ENCODE measurements at regions not wholly inside any gene's neighbourhood (a gene's known extent, or its start where the extent isn't known, plus 50 kb on each side); places are given as distances from the start of the nearest gene placed in this dataset.
"Not testable (repeated sequence)": the region's sequence is repeated elsewhere in the genome, so short reads cannot be mapped to it uniquely, and the experiment has no call there.

DNA sequence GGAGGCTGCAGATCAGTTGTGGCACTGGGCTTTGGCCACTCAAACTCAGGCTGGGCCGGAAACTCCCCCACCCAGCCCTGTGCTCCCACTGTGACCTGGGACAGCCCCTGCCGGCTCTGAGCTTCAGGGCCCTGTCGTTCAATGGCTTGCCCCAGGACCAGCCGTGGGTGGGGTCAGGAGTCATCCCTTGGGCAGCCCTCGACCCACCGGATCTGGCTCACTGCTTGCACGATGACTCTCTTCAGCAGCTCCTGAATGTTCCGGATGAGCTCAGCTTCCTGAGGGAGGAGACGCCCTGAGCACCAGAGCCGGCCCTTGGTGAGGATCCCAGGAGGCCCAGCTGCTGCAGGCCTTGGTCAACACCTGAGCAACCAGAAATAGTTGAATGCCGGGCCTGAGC is 1544.2 kb upstream of the USP9Y start:
- not testable (repeated sequence) for DNase-seq (ENCODE audit: low spot score)

DNA sequence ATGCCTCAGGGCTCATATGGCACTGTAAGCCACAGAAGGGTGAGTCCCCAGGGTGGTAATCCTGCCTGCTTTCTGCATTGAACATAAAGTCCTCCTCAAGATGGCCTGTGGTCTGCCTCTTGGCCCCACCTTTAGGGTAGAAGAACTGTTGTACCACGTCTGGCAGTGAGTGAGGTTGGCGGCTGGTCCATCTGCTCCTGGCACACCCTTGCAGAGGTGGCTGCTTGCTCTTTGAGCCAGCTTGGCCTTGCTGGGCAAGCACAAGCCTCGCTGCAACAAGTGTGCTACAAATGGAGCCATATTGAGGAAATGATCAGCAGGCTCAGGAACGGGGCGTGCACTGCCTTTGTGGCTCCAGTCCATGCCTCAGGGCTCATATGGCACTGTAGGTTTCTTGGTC is 1524.0 kb upstream of the USP9Y start:
- not testable (repeated sequence) for DNase-seq (ENCODE audit: low spot score)

DNA sequence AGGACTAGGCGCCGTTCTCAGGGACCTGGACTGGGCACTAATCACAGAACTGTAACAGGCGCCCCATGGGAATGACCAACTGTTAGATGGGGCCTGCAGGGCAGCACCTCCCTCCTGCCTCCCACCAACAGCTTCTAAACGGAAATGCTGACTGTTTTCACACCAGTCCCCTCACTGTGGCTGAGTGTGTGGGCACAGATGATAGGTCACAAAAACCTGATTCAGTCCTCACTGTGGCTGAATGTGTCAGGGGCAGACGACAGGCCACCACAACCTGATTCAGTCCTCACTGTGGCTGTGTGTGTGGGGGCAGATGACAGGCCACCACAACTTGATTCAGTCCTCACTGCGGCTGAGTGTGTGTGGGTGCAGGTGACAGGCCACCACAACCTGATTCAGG is 1499.9 kb upstream of the USP9Y start:
- not testable (repeated sequence) for DNase-seq (ENCODE audit: low spot score)

DNA sequence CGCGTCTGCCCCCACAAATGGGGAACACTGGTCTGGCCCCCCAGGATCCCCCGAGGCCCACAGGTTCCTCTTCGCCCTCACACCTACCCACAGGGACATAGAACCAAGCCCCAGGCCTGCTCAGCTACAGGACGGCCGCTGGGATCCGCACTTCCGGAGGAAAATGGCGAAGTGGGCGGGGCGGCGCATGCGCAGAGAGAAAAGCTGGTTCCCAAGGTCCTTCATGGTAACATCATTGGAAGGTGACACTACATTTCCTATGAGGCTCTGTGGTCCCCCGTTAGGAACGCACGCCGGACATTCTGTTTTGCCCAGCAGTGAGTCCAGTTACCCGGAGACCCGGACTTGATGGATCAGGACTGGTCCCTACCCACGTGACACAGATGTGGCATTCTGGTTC is 1486.2 kb upstream of the USP9Y start:
- not testable (repeated sequence) for DNase-seq (ENCODE audit: low spot score)
